ENCODE measurements at regions not wholly inside any gene's neighbourhood (a gene's known extent, or its start where the extent isn't known, plus 50 kb on each side); places are given as distances from the start of the nearest gene placed in this dataset.

DNA sequence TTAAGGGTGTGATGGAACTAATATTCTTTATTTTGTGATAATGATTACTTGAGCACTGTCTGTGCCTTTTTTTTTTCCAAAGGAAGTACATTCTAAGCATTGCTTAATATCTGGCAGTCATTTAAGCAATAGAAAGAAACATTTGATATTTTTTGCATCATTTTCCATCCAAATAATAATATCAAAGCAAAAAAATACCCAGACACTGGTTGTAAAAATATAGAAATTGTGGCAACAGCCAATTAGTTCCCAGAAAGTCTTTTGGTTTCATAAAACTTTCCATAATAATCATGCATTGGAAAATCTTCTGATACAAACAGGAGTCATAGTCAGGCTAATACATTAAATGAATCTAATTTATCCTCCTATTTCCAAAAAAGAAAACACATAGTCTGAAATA is 629.3 kb upstream of the ADAMTS5 start:
- DNase-seq (ENCODE audit: low spot score): no peak
- no peaks in the 10 kb centered on the region for H3K36me3 Mint-ChIP-seq
- no peak overlapping the region for H3K4me3 Mint-ChIP-seq
- ATAC-seq: no peak
- peaks cover 25% of the 10 kb centered on the region for H3K9me3 Mint-ChIP-seq
- ChIA-PET POLR2A (no interaction called here), CTCF (no interaction called here)
- no peak overlapping the region for H3K27ac Mint-ChIP-seq
- TF ChIP-seq, protein P1, sequence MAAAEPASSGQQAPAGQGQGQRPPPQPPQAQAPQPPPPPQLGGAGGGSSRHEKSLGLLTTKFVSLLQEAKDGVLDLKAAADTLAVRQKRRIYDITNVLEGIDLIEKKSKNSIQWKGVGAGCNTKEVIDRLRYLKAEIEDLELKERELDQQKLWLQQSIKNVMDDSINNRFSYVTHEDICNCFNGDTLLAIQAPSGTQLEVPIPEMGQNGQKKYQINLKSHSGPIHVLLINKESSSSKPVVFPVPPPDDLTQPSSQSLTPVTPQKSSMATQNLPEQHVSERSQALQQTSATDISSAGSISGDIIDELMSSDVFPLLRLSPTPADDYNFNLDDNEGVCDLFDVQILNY (CRISPR knock-in tag; IDR thresholded peaks at IDR 0.05): no peak
- TF ChIP-seq MXD4 (CRISPR knock-in tag; IDR thresholded peaks at IDR 0.05; ENCODE audit: borderline replicate concordance) (no peak), TP53 (CRISPR knock-in tag; IDR thresholded peaks at IDR 0.05) (no peak)
- TF ChIP-seq, protein P2, sequence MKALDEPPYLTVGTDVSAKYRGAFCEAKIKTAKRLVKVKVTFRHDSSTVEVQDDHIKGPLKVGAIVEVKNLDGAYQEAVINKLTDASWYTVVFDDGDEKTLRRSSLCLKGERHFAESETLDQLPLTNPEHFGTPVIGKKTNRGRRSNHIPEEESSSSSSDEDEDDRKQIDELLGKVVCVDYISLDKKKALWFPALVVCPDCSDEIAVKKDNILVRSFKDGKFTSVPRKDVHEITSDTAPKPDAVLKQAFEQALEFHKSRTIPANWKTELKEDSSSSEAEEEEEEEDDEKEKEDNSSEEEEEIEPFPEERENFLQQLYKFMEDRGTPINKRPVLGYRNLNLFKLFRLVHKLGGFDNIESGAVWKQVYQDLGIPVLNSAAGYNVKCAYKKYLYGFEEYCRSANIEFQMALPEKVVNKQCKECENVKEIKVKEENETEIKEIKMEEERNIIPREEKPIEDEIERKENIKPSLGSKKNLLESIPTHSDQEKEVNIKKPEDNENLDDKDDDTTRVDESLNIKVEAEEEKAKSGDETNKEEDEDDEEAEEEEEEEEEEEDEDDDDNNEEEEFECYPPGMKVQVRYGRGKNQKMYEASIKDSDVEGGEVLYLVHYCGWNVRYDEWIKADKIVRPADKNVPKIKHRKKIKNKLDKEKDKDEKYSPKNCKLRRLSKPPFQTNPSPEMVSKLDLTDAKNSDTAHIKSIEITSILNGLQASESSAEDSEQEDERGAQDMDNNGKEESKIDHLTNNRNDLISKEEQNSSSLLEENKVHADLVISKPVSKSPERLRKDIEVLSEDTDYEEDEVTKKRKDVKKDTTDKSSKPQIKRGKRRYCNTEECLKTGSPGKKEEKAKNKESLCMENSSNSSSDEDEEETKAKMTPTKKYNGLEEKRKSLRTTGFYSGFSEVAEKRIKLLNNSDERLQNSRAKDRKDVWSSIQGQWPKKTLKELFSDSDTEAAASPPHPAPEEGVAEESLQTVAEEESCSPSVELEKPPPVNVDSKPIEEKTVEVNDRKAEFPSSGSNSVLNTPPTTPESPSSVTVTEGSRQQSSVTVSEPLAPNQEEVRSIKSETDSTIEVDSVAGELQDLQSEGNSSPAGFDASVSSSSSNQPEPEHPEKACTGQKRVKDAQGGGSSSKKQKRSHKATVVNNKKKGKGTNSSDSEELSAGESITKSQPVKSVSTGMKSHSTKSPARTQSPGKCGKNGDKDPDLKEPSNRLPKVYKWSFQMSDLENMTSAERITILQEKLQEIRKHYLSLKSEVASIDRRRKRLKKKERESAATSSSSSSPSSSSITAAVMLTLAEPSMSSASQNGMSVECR (CRISPR knock-in tag; IDR thresholded peaks at IDR 0.05; ENCODE audit: borderline replicate concordance): no peak
- TF ChIP-seq, protein P3, sequence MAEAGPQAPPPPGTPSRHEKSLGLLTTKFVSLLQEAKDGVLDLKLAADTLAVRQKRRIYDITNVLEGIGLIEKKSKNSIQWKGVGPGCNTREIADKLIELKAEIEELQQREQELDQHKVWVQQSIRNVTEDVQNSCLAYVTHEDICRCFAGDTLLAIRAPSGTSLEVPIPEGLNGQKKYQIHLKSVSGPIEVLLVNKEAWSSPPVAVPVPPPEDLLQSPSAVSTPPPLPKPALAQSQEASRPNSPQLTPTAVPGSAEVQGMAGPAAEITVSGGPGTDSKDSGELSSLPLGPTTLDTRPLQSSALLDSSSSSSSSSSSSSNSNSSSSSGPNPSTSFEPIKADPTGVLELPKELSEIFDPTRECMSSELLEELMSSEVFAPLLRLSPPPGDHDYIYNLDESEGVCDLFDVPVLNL (CRISPR knock-in tag; IDR thresholded peaks at IDR 0.05; ENCODE audit: borderline replicate concordance, low read depth): no peak
- TF ChIP-seq, protein P4, sequence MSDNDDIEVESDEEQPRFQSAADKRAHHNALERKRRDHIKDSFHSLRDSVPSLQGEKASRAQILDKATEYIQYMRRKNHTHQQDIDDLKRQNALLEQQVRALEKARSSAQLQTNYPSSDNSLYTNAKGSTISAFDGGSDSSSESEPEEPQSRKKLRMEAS (CRISPR knock-in tag; IDR thresholded peaks at IDR 0.05): no peak
- no peaks in the 10 kb centered on the region for H3K4me1 Mint-ChIP-seq
- H3K27me3 Mint-ChIP-seq (ENCODE audit: low read depth): no peaks in the 10 kb centered on the region

DNA sequence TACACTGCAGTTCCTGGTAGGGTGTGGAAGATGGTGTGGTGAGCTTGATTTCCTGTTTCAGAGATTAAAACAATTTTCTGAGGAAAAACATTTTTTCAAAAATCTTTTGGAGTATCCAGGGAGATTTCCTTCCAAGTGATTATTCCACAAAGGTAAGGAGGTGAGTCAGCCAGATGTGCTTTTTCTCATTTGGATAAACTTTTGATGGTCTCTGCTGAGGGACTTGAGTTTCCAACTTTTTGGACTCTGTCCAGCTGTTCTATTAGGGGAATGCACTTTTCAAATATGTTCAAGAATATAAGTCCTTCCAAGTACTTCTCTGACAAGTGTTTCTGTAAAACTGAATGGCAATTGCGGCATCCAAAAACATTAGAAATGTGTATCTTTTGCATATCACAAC is 628.8 kb upstream of the ADAMTS5 start:
- H3K27ac Mint-ChIP-seq: no peak overlapping the region
- no peaks in the 10 kb centered on the region for H3K4me1 Mint-ChIP-seq
- DNase-seq (ENCODE audit: low spot score) (no peak), ATAC-seq (no peak)
- H3K4me3 Mint-ChIP-seq: no peak overlapping the region
- H3K9me3 Mint-ChIP-seq: peaks cover 21% of the 10 kb centered on the region
- no peaks in the 10 kb centered on the region for H3K27me3 Mint-ChIP-seq (ENCODE audit: low read depth)
- TF ChIP-seq ESRRA (CRISPR knock-in tag; IDR thresholded peaks at IDR 0.05; ENCODE audit: borderline replicate concordance) (no peak), ELF4 (CRISPR knock-in tag; IDR thresholded peaks at IDR 0.05; ENCODE audit: low read depth) (no peak), PRDM15 (CRISPR knock-in tag; IDR thresholded peaks at IDR 0.05) (no peak), OVOL2 (CRISPR knock-in tag; IDR thresholded peaks at IDR 0.05; ENCODE audit: borderline replicate concordance) (no peak), RELA (CRISPR knock-in tag; IDR thresholded peaks at IDR 0.05; ENCODE audit: borderline replicate concordance) (no peak), ZNF138 (CRISPR knock-in tag; conservative IDR thresholded peaks at IDR 0.05) (no peak), FOXP4 (CRISPR knock-in tag; IDR thresholded peaks at IDR 0.05) (no peak), CDX4 (CRISPR knock-in tag; IDR thresholded peaks at IDR 0.05; ENCODE audit: borderline replicate concordance) (no peak), RORB (CRISPR knock-in tag; IDR thresholded peaks at IDR 0.05) (no peak)
- TF ChIP-seq, protein P5, sequence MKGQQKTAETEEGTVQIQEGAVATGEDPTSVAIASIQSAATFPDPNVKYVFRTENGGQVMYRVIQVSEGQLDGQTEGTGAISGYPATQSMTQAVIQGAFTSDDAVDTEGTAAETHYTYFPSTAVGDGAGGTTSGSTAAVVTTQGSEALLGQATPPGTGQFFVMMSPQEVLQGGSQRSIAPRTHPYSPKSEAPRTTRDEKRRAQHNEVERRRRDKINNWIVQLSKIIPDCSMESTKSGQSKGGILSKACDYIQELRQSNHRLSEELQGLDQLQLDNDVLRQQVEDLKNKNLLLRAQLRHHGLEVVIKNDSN (CRISPR knock-in tag; IDR thresholded peaks at IDR 0.05): no peak
- TF ChIP-seq, protein P6, sequence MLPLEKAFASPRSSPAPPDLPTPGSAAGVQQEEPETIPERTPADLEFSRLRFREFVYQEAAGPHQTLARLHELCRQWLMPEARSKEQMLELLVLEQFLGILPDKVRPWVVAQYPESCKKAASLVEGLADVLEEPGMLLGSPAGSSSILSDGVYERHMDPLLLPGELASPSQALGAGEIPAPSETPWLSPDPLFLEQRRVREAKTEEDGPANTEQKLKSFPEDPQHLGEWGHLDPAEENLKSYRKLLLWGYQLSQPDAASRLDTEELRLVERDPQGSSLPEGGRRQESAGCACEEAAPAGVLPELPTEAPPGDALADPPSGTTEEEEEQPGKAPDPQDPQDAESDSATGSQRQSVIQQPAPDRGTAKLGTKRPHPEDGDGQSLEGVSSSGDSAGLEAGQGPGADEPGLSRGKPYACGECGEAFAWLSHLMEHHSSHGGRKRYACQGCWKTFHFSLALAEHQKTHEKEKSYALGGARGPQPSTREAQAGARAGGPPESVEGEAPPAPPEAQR (CRISPR knock-in tag; IDR thresholded peaks at IDR 0.05): no peak
- POLR2A ChIA-PET: no interaction called here
- no peaks in the 10 kb centered on the region for H3K36me3 Mint-ChIP-seq
- CTCF ChIA-PET: no interaction called here
